ENCODE measurements at regions not wholly inside any gene's neighbourhood (a gene's known extent, or its start where the extent isn't known, plus 50 kb on each side); places are given as distances from the start of the nearest gene placed in this dataset.
A peak's percentile ranks its signal among the peaks of the same experiment; 100 is the strongest.

- DNase-seq (ENCODE audit: low spot score), result no peak
These were observed 113.5 kb downstream of the BTG1 start for GRCh38 chr12:92032101-92032500.

- DNase-seq (ENCODE audit: low spot score), result no peak
These were observed 115.0 kb downstream of the BTG1 start for GRCh38 chr12:92030618-92031017.

GRCh38 chr12:92029902-92030586 lies 115.6 kb downstream of the BTG1 start:
- no peak for DNase-seq (ENCODE audit: low spot score)

GRCh38 chr12:92029136-92029535 lies 116.5 kb downstream of the BTG1 start:
- DNase-seq (ENCODE audit: low spot score), result no peak

GRCh38 chr12:92028441-92028709 lies 117.3 kb downstream of the BTG1 start:
- no peak for DNase-seq (ENCODE audit: low spot score)

- no peak for DNase-seq (ENCODE audit: low spot score)
These were observed 117.8 kb downstream of the BTG1 start for GRCh38 chr12:92027701-92028440.

- DNase-seq (ENCODE audit: low spot score), result no peak
These were observed 118.4 kb downstream of the BTG1 start for GRCh38 chr12:92027243-92027642.

GRCh38 chr12:92025462-92026207 lies 120.0 kb downstream of the BTG1 start:
- DNase-seq (ENCODE audit: low spot score), result no peak

- DNase-seq (ENCODE audit: low spot score), result no peak
These were observed 123.6 kb downstream of the BTG1 start for GRCh38 chr12:92022093-92022492.

- DNase-seq (ENCODE audit: low spot score), result no peak
These were observed 124.0 kb downstream of the BTG1 start for GRCh38 chr12:92021666-92022035.

- peak; percentile 9 for DNase-seq (ENCODE audit: low spot score)
These were observed 124.5 kb downstream of the BTG1 start for GRCh38 chr12:92020983-92021665.

GRCh38 chr12:92019491-92020277 lies 126.0 kb downstream of the BTG1 start:
- DNase-seq (ENCODE audit: low spot score), result no peak

GRCh38 chr12:92012691-92013090 lies 133.0 kb downstream of the BTG1 start:
- DNase-seq (ENCODE audit: low spot score), result no peak

GRCh38 chr12:92010853-92011701 lies 134.6 kb downstream of the BTG1 start:
- no peak for DNase-seq (ENCODE audit: low spot score)

- DNase-seq (ENCODE audit: low spot score), result no peak
These were observed 135.3 kb downstream of the BTG1 start for GRCh38 chr12:92010368-92010767.

GRCh38 chr12:92008345-92008744 lies 137.3 kb downstream of the BTG1 start:
- DNase-seq (ENCODE audit: low spot score), result no peak

- DNase-seq (ENCODE audit: low spot score), result no peak
These were observed 137.9 kb downstream of the BTG1 start for GRCh38 chr12:92007787-92008186.

- no peak for DNase-seq (ENCODE audit: low spot score)
These were observed 141.9 kb downstream of the BTG1 start for GRCh38 chr12:92003701-92004100.

- no peak for DNase-seq (ENCODE audit: low spot score)
These were observed 142.8 kb downstream of the BTG1 start for GRCh38 chr12:92002673-92003382.

GRCh38 chr12:92002195-92002649 lies 143.4 kb downstream of the BTG1 start:
- no peak for DNase-seq (ENCODE audit: low spot score)

All from HT-29 (cell line).